IMR-90 (cell line): ENCODE measurements at regions not wholly inside any gene's neighbourhood (a gene's known extent, or its start where the extent isn't known, plus 50 kb on each side); places are given as distances from the start of the nearest gene placed in this dataset.
A peak's percentile ranks its signal among the peaks of the same experiment; 100 is the strongest.

Experiments
- ATAC-seq: fragments of 200-7000 bp; cut with Tn5 transposase; 2 replicates; pipeline ENCODE4 v1.9.1; 2020; ENCODE audit warnings: low read depth, mild to moderate bottlenecking, moderate library complexity
- BruUV-seq: library from RNA; stranded (reverse); fragments of 400-500 nt; replicated peaks from 2 replicates; lab custom pipeline; 2021; lab: Mats Ljungman, UMichigan
- CTCF ChIA-PET: fragments of 300-600 bp; formaldehyde crosslinking; extraction: SDS; loops from one replicate; lab custom pipeline; 2021; ENCODE audit warnings: antibody characterized with exemption; lab: Yijun Ruan, JAX
- POLR2A ChIA-PET: fragments of 300-600 bp; sonication (Branson Sonifier 250); formaldehyde crosslinking; loops from one replicate; lab custom pipeline; 2022; ENCODE audit warnings: antibody characterized with exemption; ENCODE audit not compliant: unreplicated experiment; lab: Charles Lee
- DNase-seq: peaks from one replicate; pipeline ENCODE4 v3.0.0; 2013
- H2AFZ ChIP-seq: replicated peaks from 2 replicates; pipeline ENCODE3; 2013; ENCODE audit warnings: low read length, mild to moderate bottlenecking; ENCODE audit not compliant: poor library complexity
- H2AK5ac ChIP-seq: 2 replicates; pipeline ENCODE4 v1.6.1; 2013; ENCODE audit warnings: low read depth, low read length, inconsistent platforms
- H2AK9ac ChIP-seq: replicated peaks from 2 replicates; pipeline ENCODE3; 2013; ENCODE audit warnings: mild to moderate bottlenecking, low read depth, low read length, moderate library complexity; ENCODE audit not compliant: poor library complexity
- H2BK120ac ChIP-seq: 2 replicates; pipeline ENCODE4 v1.6.1; 2013; ENCODE audit warnings: low read depth, low read length, inconsistent platforms
- H2BK15ac ChIP-seq: 3 replicates; pipeline ENCODE4 v1.6.1; 2013; ENCODE audit warnings: low read depth, low read length, inconsistent platforms
- H2BK20ac ChIP-seq: 2 replicates; pipeline ENCODE4 v1.6.1; 2013; ENCODE audit warnings: low read depth, mild to moderate bottlenecking, inconsistent platforms, low read length, moderate library complexity
- H2BK5ac ChIP-seq: 2 replicates; pipeline ENCODE4 v1.6.1; 2013; ENCODE audit warnings: mild to moderate bottlenecking, low read depth, low read length, inconsistent platforms; ENCODE audit not compliant: poor library complexity, severe bottlenecking
- H3K14ac ChIP-seq: replicated peaks from 2 replicates; pipeline ENCODE4 v1.6.1; 2013; ENCODE audit warnings: low read depth, low read length, inconsistent platforms
- H3K18ac ChIP-seq: 2 replicates; pipeline ENCODE4 v1.6.1; 2013; ENCODE audit warnings: low read depth, low read length, control low read depth
- H3K23ac ChIP-seq: 2 replicates; pipeline ENCODE4 v1.6.1; 2013; ENCODE audit warnings: low read depth, low read length, inconsistent platforms
- H3K27ac ChIP-seq: 2 replicates; pipeline ENCODE4 v1.5.1; 2013; ENCODE audit warnings: mild to moderate bottlenecking, control low read depth, low read length; ENCODE audit not compliant: insufficient read depth
- H3K27me3 ChIP-seq: 2 replicates; pipeline ENCODE4 v1.6.1; 2013; ENCODE audit warnings: low read length; ENCODE audit not compliant: control insufficient read depth, insufficient read depth
- H3K36me3 ChIP-seq: 2 replicates; pipeline ENCODE4 v1.6.1; 2013; ENCODE audit warnings: low read length, mixed read lengths; ENCODE audit not compliant: control insufficient read depth, insufficient read depth
- H3K4ac ChIP-seq: 2 replicates; pipeline ENCODE4 v1.6.1; 2013; ENCODE audit warnings: low read depth, low read length, inconsistent platforms
- H3K4me1 ChIP-seq: 2 replicates; pipeline ENCODE4 v1.6.1; 2013; ENCODE audit warnings: low read length, mixed read lengths; ENCODE audit not compliant: control insufficient read depth, insufficient read depth
- H3K4me2 ChIP-seq: 2 replicates; pipeline ENCODE4 v1.6.1; 2013; ENCODE audit warnings: low read depth, mild to moderate bottlenecking, control low read depth, low read length, moderate library complexity
- H3K4me3 ChIP-seq: 2 replicates; pipeline ENCODE4 v1.5.1; 2013; ENCODE audit warnings: low read depth, mild to moderate bottlenecking, control low read depth, low read length, moderate library complexity; ENCODE audit not compliant: insufficient read depth
- H3K56ac ChIP-seq: 2 replicates; pipeline ENCODE4 v1.6.1; 2013; ENCODE audit warnings: low read length, inconsistent platforms; ENCODE audit not compliant: insufficient read depth; ENCODE audit errors: extremely low read depth
- H3K79me1 ChIP-seq, 2 experiments: 2 replicates each; pipeline ENCODE4 v1.6.1; 2013; ENCODE audit warnings: low read length in 2 of 2, inconsistent platforms in 1 of 2, low read depth in 1 of 2
- H3K9ac ChIP-seq: 2 replicates; pipeline ENCODE4 v1.6.1; 2013; ENCODE audit warnings: low read depth, low read length, control low read depth
- H3K9me1 ChIP-seq: 2 replicates; pipeline ENCODE4 v1.6.1; 2013; ENCODE audit warnings: low read length, inconsistent platforms; ENCODE audit not compliant: insufficient read depth
- H3K9me3 ChIP-seq: 2 replicates; pipeline ENCODE4 v1.6.1; 2013; ENCODE audit warnings: low read length; ENCODE audit not compliant: control insufficient read depth, insufficient read depth
- H4K20me1 ChIP-seq: 2 replicates; pipeline ENCODE4 v1.6.1; 2013; ENCODE audit warnings: low read length, inconsistent platforms; ENCODE audit not compliant: insufficient read depth
- H4K5ac ChIP-seq: 2 replicates; pipeline ENCODE4 v1.6.1; 2013; ENCODE audit warnings: mild to moderate bottlenecking, low read depth, low read length, control low read depth
- H4K8ac ChIP-seq, 2 experiments: 2 replicates each; pipeline ENCODE4 v1.6.1; 2013; ENCODE audit warnings: low read depth in 2 of 2, low read length in 2 of 2, control low read depth in 1 of 2, inconsistent platforms in 1 of 2
- H4K91ac ChIP-seq: 2 replicates; pipeline ENCODE4 v1.6.1; 2013; ENCODE audit warnings: low read depth, low read length, inconsistent platforms; ENCODE audit not compliant: insufficient read depth
- BHLHE40 ChIP-seq: fragments of 150-350 bp; IDR thresholded peaks from 2 replicates; pipeline ENCODE4 v1.6.1; 2016; ENCODE audit warnings: mild to moderate bottlenecking, low read depth, low read length
- MAZ ChIP-seq: IDR thresholded peaks from 2 replicates; pipeline ENCODE4 v1.6.1; 2012; ENCODE audit warnings: low read depth, mild to moderate bottlenecking, low read length, improper control_type of control experiment, moderate library complexity, borderline replicate concordance
- RCOR1 ChIP-seq: IDR thresholded peaks from 2 replicates; pipeline ENCODE4 v1.6.1; 2012; ENCODE audit warnings: mild to moderate bottlenecking, low read length, improper control_type of control experiment; ENCODE audit not compliant: insufficient replicate concordance
- RFX5 ChIP-seq: IDR thresholded peaks from 2 replicates; pipeline ENCODE4 v1.8.0; 2012; ENCODE audit warnings: low read depth, mild to moderate bottlenecking, low read length, moderate library complexity
- SMC3 ChIP-seq: fragments of 150-350 bp; IDR thresholded peaks from 2 replicates; pipeline ENCODE4 v1.6.1; 2016; ENCODE audit warnings: low read depth, mild to moderate bottlenecking, antibody characterized with exemption, low read length, moderate library complexity
- WGBS, 2 experiments: methylation state at CpG; one replicate each; pipeline versions ENCODE4 v1.1.5 to v1.1.7; 2013; ENCODE audit warnings: missing lambda C conversion rate in 2 of 2; ENCODE audit not compliant: insufficient read length in 1 of 2; ENCODE audit errors: extremely low coverage in 2 of 2; 5-methylcytosine and 5-hydroxymethylcytosine counted together
- dilution Hi-C: fragments of 300-500 bp; cut with HindIII; formaldehyde crosslinking; loops from one replicate; pipeline ENCODE4 v1.14.3; 2018; ENCODE audit warnings: low sequenced_read_pairs; ENCODE audit not compliant: unreplicated experiment
- in situ Hi-C: fragments of 300-500 bp; cut with MboI; formaldehyde crosslinking; loops from 3 replicates; pipeline ENCODE4 v1.14.3; 2019; ENCODE audit warnings: low sequenced_read_pairs, inconsistent platforms, mixed read lengths
- intact Hi-C: fragments of 100-400 bp; cut with micrococcal nuclease; formaldehyde crosslinking; loops from 2 replicates; pipeline ENCODE4 v1.10.0; 2022
- TF ChIP-seq, protein P1 (sequence below): fragments of 150-350 bp; IDR thresholded peaks from 2 replicates; pipeline ENCODE4 v1.6.1; 2017; ENCODE audit warnings: mild to moderate bottlenecking, antibody characterized with exemption, low read length, low read depth

DNA sequence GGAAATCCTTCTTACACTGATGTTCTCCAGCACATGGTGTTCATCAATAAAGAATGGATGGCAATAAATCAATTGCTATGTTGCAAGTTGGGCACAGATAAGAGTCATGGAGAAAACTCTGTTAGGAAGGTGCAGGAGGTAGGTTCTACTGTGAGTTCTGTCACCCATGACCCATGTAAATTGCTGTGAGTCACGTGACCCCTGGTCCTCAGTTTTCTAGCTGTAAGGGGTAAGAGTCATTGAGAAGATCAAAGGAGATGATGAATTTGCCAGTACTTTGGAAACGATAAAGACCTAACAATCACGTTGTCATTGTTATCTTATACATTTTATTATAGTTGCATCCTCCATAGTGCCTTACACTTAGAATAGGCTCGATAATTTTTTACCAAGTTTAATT lies 235.2 kb upstream of the ARID2 start:
- H3K9me1 ChIP-seq: no peaks in the 10 kb centered on the region
- no peak overlapping the region for H3K27ac ChIP-seq
- CTCF ChIA-PET: no interaction called here
- H3K4me2 ChIP-seq: no peak overlapping the region
- no peak overlapping the region for H2AFZ ChIP-seq
- H2AK5ac ChIP-seq: no peak overlapping the region
- H4K5ac ChIP-seq: no peak overlapping the region
- no peaks in the 10 kb centered on the region for H3K79me1 ChIP-seq
- no peaks in the 10 kb centered on the region for H4K20me1 ChIP-seq
- intact Hi-C loops: no loop called here
- H3K14ac ChIP-seq: no peak overlapping the region
- no peak overlapping the region for H2BK20ac ChIP-seq
- H2BK15ac ChIP-seq: no peak overlapping the region
- H4K8ac ChIP-seq: no peak overlapping the region
- H3K18ac ChIP-seq: no peak overlapping the region
- no peak for DNase-seq
- BruUV-seq: no TSS peak
- WGBS, 2 experiments: no CpG with 5 or more reads among the region's 4 CpGs
- no peak overlapping the region for H2AK9ac ChIP-seq
- no peak overlapping the region for H3K56ac ChIP-seq
- H3K23ac ChIP-seq: no peak overlapping the region
- H2BK5ac ChIP-seq: no peak overlapping the region
- no peaks in the 10 kb centered on the region for H3K9me3 ChIP-seq
- no peaks in the 10 kb centered on the region for H3K36me3 ChIP-seq
- no peak overlapping the region for H4K91ac ChIP-seq
- no peaks in the 10 kb centered on the region for H3K4me1 ChIP-seq
- H3K4me3 ChIP-seq: no peak overlapping the region
- no peak overlapping the region for H3K4ac ChIP-seq
- TF ChIP-seq MAZ (no peak), SMC3 (no peak), RCOR1 (no peak), BHLHE40 (no peak), RFX5 (no peak)
- TF ChIP-seq, protein P1, sequence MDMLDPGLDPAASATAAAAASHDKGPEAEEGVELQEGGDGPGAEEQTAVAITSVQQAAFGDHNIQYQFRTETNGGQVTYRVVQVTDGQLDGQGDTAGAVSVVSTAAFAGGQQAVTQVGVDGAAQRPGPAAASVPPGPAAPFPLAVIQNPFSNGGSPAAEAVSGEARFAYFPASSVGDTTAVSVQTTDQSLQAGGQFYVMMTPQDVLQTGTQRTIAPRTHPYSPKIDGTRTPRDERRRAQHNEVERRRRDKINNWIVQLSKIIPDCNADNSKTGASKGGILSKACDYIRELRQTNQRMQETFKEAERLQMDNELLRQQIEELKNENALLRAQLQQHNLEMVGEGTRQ: peak; percentile 6; the same call in 1 of the 2 replicates
- no peak for ATAC-seq
- H3K9ac ChIP-seq: no peak overlapping the region
- H3K27me3 ChIP-seq: peaks cover 3% of the 10 kb centered on the region; the same call in 1 of the 2 replicates
- in situ Hi-C loops: no loop called here
- no peak overlapping the region for H2BK120ac ChIP-seq
- POLR2A ChIA-PET: no interaction called here
- dilution Hi-C loops: no loop called here
